ENCODE measurements at regions not wholly inside any gene's neighbourhood (a gene's known extent, or its start where the extent isn't known, plus 50 kb on each side); places are given as distances from the start of the nearest gene placed in this dataset.

DNA sequence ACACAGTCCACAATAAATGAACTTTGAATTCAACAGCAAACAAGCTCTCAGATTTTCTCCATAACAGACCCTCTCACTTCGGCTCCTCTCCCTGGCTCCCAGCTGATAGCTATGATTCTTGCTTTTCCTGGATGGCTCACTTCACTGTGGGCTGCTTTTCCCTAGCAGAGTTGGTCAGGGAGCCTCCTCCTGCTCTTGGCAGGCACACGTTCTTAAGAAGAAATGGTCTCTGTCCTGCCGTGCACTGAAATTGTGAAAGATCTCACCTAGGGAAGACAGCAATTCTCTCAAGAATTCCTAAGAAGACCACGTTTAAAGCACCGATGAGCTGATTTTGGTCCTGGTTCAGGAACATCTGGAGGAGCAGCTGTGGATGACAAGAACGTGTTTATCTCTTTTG is 148.5 kb upstream of the KCNK2 start:
- POLR2A ChIA-PET = no interaction called here
- H3K9me2 ChIP-seq = no peaks in the 10 kb centered on the region
- H3K4me3 ChIP-seq (ENCODE audit: low read depth in 2 of 2, low read length in 1 of 2) = no peak overlapping the region; a peak in 1 of 4 replicates
- TF ChIP-seq ELF1 (IDR thresholded peaks at IDR 0.05) (no peak), JUND (IDR thresholded peaks at IDR 0.05) (no peak), RCOR1 (IDR thresholded peaks at IDR 0.05; ENCODE audit: low read length) (no peak), SIN3A (IDR thresholded peaks at IDR 0.05; ENCODE audit: borderline replicate concordance, low read depth, low read length) (no peak), MEF2A (IDR thresholded peaks at IDR 0.05; ENCODE audit: borderline replicate concordance, low read depth) (no peak)
- TF ChIP-seq, protein P1, sequence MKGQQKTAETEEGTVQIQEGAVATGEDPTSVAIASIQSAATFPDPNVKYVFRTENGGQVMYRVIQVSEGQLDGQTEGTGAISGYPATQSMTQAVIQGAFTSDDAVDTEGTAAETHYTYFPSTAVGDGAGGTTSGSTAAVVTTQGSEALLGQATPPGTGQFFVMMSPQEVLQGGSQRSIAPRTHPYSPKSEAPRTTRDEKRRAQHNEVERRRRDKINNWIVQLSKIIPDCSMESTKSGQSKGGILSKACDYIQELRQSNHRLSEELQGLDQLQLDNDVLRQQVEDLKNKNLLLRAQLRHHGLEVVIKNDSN (IDR thresholded peaks at IDR 0.05; ENCODE audit: borderline replicate concordance, low read depth) = no peak
- TF ChIP-seq, protein P2, sequence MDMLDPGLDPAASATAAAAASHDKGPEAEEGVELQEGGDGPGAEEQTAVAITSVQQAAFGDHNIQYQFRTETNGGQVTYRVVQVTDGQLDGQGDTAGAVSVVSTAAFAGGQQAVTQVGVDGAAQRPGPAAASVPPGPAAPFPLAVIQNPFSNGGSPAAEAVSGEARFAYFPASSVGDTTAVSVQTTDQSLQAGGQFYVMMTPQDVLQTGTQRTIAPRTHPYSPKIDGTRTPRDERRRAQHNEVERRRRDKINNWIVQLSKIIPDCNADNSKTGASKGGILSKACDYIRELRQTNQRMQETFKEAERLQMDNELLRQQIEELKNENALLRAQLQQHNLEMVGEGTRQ (IDR thresholded peaks at IDR 0.05; ENCODE audit: borderline replicate concordance, low read depth, low read length) = no peak
- TF ChIP-seq, protein P3, sequence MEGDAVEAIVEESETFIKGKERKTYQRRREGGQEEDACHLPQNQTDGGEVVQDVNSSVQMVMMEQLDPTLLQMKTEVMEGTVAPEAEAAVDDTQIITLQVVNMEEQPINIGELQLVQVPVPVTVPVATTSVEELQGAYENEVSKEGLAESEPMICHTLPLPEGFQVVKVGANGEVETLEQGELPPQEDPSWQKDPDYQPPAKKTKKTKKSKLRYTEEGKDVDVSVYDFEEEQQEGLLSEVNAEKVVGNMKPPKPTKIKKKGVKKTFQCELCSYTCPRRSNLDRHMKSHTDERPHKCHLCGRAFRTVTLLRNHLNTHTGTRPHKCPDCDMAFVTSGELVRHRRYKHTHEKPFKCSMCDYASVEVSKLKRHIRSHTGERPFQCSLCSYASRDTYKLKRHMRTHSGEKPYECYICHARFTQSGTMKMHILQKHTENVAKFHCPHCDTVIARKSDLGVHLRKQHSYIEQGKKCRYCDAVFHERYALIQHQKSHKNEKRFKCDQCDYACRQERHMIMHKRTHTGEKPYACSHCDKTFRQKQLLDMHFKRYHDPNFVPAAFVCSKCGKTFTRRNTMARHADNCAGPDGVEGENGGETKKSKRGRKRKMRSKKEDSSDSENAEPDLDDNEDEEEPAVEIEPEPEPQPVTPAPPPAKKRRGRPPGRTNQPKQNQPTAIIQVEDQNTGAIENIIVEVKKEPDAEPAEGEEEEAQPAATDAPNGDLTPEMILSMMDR (IDR thresholded peaks at IDR 0.05) = no peak
- H2AFZ ChIP-seq (ENCODE audit: low read depth) = peak overlapping the region; percentile 25
- whole genome bisulfite sequencing (ENCODE audit: low lambda C conversion rate) = 23% methylated on average over 6 of the region's 6 CpGs
- no peaks in the 10 kb centered on the region for H4K20me1 ChIP-seq (ENCODE audit: insufficient read depth)
- no peak overlapping the region; the same call in 1 of the 2 replicates for H3K4me2 ChIP-seq
- H3K9ac ChIP-seq = no peak overlapping the region
- no peak for DNase-seq
- H3K36me3 ChIP-seq (replicated peaks in 1 of 2; ENCODE audit: control insufficient read depth in 1 of 2, insufficient read depth in 2 of 2, low read length in 1 of 2) = no peaks in the 10 kb centered on the region
- no peaks in the 10 kb centered on the region for H3F3A ChIP-seq (replicated peaks; ENCODE audit: insufficient read depth)
- H3K27me3 ChIP-seq (ENCODE audit: insufficient read depth) = no peaks in the 10 kb centered on the region
- no peaks in the 10 kb centered on the region for H3K9me3 ChIP-seq
- H3K4me1 ChIP-seq (ENCODE audit: control insufficient read depth in 1 of 2, insufficient read depth in 2 of 2, low read depth in 1 of 2, low read length in 1 of 2) = no peaks in the 10 kb centered on the region; a peak in 2 of 4 replicates
- no peaks in the 10 kb centered on the region for H3K79me2 ChIP-seq (ENCODE audit: insufficient read depth)
- no peak overlapping the region for H3K27ac ChIP-seq (ENCODE audit: low read depth in 2 of 2, low read length in 1 of 2)
- CTCF ChIA-PET = interaction anchor here (0.8 to 1.5 kb wide), 2 partner anchors 11 kb away, joined by 3 to 7 read pairs; no protein-coding TSS in a partner anchor

DNA sequence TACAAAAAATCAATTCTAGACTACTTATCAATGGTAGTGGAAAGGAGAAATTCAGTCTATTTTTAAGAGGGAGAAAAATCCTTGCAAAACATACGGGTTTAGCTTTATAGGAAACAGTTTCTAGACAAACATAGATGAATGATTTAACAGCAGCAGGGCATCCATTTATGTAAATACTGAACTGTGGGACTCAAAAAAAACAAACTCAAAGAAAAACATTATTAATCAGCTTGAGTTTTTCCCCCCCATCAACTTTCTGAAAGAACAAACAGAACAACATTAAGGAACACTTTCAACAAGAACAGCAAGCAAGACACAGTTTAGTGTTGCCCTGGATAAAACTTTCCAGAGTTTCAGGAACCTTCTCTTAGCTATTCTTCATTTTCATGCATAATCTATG is 147.3 kb upstream of the KCNK2 start:
- Histone ChIP-seq H3K9me3 (no peaks in the 10 kb centered on the region), H3K36me3 (replicated peaks in 1 of 2; ENCODE audit: control insufficient read depth in 1 of 2, insufficient read depth in 2 of 2, low read length in 1 of 2) (no peaks in the 10 kb centered on the region), H3K27ac (ENCODE audit: low read depth in 2 of 2, low read length in 1 of 2) (no peak overlapping the region), H3K9me2 (no peaks in the 10 kb centered on the region), H3K9ac (no peak overlapping the region), H2AFZ (ENCODE audit: low read depth) (peak overlapping the region; percentile 7; the same call in 1 of the 2 replicates), H3K4me3 (ENCODE audit: low read depth in 2 of 2, low read length in 1 of 2) (no peak overlapping the region), H3F3A (replicated peaks; ENCODE audit: insufficient read depth) (no peaks in the 10 kb centered on the region), H3K4me1 (ENCODE audit: control insufficient read depth in 1 of 2, insufficient read depth in 2 of 2, low read depth in 1 of 2, low read length in 1 of 2) (no peaks in the 10 kb centered on the region; a peak in 2 of 4 replicates), H3K27me3 (ENCODE audit: insufficient read depth) (no peaks in the 10 kb centered on the region), H3K4me2 (no peak overlapping the region), H4K20me1 (ENCODE audit: insufficient read depth) (no peaks in the 10 kb centered on the region), H3K79me2 (ENCODE audit: insufficient read depth) (no peaks in the 10 kb centered on the region)
- DNase-seq = no peak
- no peak for TF ChIP-seq TEAD4 (IDR thresholded peaks at IDR 0.05; ENCODE audit: borderline replicate concordance, insufficient read depth)
- no peak for TF ChIP-seq NRF1 (IDR thresholded peaks at IDR 0.05; ENCODE audit: low read depth, low read length)
- TF ChIP-seq MEF2A (IDR thresholded peaks at IDR 0.05; ENCODE audit: borderline replicate concordance, low read depth) = no peak
- TF ChIP-seq FOXM1 (IDR thresholded peaks at IDR 0.05; ENCODE audit: low read depth) = no peak
- TF ChIP-seq RXRA (IDR thresholded peaks at IDR 0.05; ENCODE audit: borderline replicate concordance, low read depth) = no peak
- no peak for TF ChIP-seq NFIC (IDR thresholded peaks at IDR 0.05; ENCODE audit: borderline replicate concordance)
- POLR2A ChIA-PET = no interaction called here
- 33% methylated on average over 1 of the region's 1 CpG for WGBS (ENCODE audit: low lambda C conversion rate)
- CTCF ChIA-PET = no interaction called here

Data from SK-N-SH (cell line).